AG04450 (cell line): ENCODE measurements at regions not wholly inside any gene's neighbourhood (a gene's known extent, or its start where the extent isn't known, plus 50 kb on each side); places are given as distances from the start of the nearest gene placed in this dataset.

Experiments used
- CTCF ChIA-PET: fragments of 300-600, 350-600 bp; formaldehyde crosslinking; extraction: SDS; loops from one replicate; lab custom pipeline; 2022; ENCODE audit warnings: antibody characterized with exemption, inconsistent platforms; lab: Charles Lee
- POLR2A ChIA-PET: fragments of 350-600 bp; formaldehyde crosslinking; extraction: SDS; loops from one replicate; lab custom pipeline; 2021; ENCODE audit warnings: antibody characterized with exemption, inconsistent platforms; lab: Yijun Ruan, JAX
- DNase-seq: peaks from one replicate; pipeline ENCODE4 v3.0.0-alpha.2; 2011; ENCODE audit warnings: low read depth, low spot score
- H3K27ac ChIP-seq: one replicate; pipeline ENCODE4 v1.5.1; 2012; ENCODE audit warnings: low read depth, low read length, control low read depth
- H3K27me3 ChIP-seq: one replicate; pipeline ENCODE4 v1.6.0; 2012; ENCODE audit warnings: low read length; ENCODE audit not compliant: control insufficient read depth, insufficient read depth
- H3K4me3 ChIP-seq: 2 replicates; pipeline ENCODE4 v1.5.1; 2011; ENCODE audit warnings: mild to moderate bottlenecking, low read depth, low read length, control low read depth
- H3K9me3 ChIP-seq: 2 replicates; pipeline ENCODE4 v1.5.1; 2012; ENCODE audit warnings: low read length; ENCODE audit not compliant: control insufficient read depth, insufficient read depth
- TF ChIP-seq, protein P1 (sequence below): IDR thresholded peaks from 2 replicates; pipeline ENCODE4 v1.5.1; 2011; ENCODE audit warnings: low read depth, low read length, control low read depth, inconsistent platforms

DNA sequence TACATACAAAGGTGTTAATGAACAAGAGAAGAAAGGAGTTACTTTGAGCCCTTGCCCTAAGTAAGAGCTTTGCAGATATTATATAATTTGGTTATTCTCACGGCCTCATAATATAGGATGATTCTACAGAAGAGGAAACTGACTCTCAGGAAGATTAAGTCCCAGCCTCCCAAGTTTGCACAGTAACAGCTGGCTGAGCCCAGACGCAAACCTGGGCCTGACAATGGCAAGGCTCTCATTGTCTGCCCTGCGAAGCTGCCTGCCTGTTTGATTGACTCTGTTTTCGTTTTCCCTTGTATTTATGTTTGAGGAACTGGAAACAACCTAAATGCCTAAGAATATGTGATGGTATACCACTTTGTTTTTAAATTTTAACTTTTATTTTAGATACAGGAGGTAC lies 76.2 kb upstream of the PGBD5 start:
- ChIA-PET CTCF (no interaction called here), POLR2A (no interaction called here)
- TF ChIP-seq, protein P1, sequence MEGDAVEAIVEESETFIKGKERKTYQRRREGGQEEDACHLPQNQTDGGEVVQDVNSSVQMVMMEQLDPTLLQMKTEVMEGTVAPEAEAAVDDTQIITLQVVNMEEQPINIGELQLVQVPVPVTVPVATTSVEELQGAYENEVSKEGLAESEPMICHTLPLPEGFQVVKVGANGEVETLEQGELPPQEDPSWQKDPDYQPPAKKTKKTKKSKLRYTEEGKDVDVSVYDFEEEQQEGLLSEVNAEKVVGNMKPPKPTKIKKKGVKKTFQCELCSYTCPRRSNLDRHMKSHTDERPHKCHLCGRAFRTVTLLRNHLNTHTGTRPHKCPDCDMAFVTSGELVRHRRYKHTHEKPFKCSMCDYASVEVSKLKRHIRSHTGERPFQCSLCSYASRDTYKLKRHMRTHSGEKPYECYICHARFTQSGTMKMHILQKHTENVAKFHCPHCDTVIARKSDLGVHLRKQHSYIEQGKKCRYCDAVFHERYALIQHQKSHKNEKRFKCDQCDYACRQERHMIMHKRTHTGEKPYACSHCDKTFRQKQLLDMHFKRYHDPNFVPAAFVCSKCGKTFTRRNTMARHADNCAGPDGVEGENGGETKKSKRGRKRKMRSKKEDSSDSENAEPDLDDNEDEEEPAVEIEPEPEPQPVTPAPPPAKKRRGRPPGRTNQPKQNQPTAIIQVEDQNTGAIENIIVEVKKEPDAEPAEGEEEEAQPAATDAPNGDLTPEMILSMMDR: no peak
- Histone ChIP-seq H3K27me3 (peaks cover 3% of the 10 kb centered on the region), H3K9me3 (no peaks in the 10 kb centered on the region), H3K27ac (no peak overlapping the region), H3K4me3 (no peak overlapping the region)
- DNase-seq: no peak

DNA sequence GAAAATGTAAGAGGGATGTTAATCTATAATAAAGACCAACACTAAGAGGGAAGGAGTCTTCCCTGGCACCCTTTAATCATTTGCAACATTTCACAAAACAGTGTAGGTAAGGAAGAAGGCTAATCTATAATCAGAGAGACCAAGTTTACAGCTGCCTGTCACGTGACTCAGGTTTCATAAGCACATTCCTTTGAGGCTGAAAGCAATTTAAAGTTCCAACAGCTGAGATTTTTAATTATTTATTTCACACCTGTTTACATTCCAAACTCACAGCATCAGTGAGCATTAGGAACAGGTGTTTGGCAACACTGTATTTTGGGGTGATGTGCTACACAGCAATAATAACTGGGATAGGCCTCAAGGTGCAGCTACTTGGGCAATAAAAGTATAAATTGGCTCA lies 75.7 kb upstream of the PGBD5 start:
- ChIA-PET POLR2A (no interaction called here), CTCF (no interaction called here)
- Histone ChIP-seq H3K27ac (no peak overlapping the region), H3K9me3 (no peaks in the 10 kb centered on the region), H3K27me3 (peaks cover 4% of the 10 kb centered on the region), H3K4me3 (no peak overlapping the region)
- DNase-seq: no peak
- TF ChIP-seq, protein P1: no peak

DNA sequence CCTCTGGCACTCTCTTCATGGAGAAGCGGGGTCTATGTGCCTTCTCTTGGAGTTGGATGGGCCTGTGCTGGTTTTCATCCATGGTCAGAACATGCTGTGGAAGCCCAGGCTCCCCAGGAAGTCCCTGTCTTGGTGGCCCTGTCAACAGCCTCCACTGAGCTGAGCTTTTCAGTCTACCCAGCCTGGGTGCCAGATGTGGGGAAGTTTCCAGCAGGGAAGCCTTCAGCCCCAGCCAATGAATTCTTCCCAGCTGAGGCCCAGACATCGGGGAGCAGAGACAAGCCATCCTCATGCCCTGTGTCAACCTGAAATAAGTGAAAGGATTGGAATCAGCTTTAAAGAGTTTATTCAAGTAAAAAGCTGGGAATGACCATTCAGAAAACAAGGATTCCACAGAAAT lies 75.1 kb upstream of the PGBD5 start:
- POLR2A ChIA-PET: no interaction called here
- CTCF ChIA-PET: no interaction called here
- TF ChIP-seq, protein P1: no peak

DNA sequence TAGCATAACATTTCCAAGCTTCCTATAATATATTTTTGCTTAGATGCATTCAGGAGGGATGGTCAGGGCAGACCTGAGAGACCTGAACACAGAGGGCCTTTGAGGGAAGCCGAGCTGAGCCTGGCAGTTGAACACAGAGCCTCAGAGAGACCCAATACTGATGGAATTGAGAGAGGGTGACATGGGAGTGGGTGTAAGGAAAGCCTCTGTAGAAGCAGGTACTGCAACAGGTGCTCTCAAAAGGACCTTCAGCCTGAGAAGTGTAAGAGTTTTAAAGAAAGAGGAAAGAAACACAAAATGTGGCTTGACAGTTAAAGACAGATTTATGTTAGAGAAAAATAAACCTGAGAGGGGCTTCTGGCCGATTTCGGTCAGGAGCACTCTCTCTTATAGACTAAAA lies 73.9 kb upstream of the PGBD5 start:
- TF ChIP-seq, protein P1: no peak
- DNase-seq: no peak
- POLR2A ChIA-PET: no interaction called here

More for the DNA sequence above, 75.1 kb upstream of the PGBD5 start:
- Histone ChIP-seq H3K27ac (no peak overlapping the region), H3K4me3 (no peak overlapping the region), H3K27me3 (peaks cover 6% of the 10 kb centered on the region), H3K9me3 (no peaks in the 10 kb centered on the region)
- DNase-seq: no peak

DNA sequence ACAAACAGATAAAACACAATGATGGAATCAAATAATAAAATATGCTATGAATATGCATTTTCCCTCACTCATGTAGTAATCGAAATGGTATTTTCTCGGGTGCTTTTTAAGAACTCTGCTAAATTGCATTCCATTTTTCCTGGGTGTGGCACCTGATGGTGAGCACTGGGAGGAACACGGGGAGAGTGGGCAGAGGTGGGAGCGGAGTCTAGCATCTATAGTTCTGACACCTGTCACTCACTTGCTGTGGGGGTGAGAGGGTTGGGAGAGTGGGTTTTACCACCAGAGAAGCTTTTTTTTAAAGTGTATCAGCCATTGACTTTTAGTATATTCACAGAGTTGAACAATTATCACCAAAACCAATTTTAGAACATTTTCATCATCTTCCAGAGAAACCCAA lies 73.4 kb upstream of the PGBD5 start:
- Histone ChIP-seq H3K9me3 (no peaks in the 10 kb centered on the region), H3K27ac (no peak overlapping the region), H3K4me3 (no peak overlapping the region), H3K27me3 (peaks cover 6% of the 10 kb centered on the region)
- no peak for DNase-seq
- ChIA-PET CTCF (no interaction called here), POLR2A (no interaction called here)
- TF ChIP-seq, protein P1: no peak

More for the DNA sequence above, 73.9 kb upstream of the PGBD5 start:
- Histone ChIP-seq H3K27me3 (peaks cover 6% of the 10 kb centered on the region), H3K27ac (no peak overlapping the region), H3K9me3 (no peaks in the 10 kb centered on the region), H3K4me3 (no peak overlapping the region)
- CTCF ChIA-PET: no interaction called here
